A673 (cell line): ENCODE measurements at regions not wholly inside any gene's neighbourhood (a gene's known extent, or its start where the extent isn't known, plus 50 kb on each side); places are given as distances from the start of the nearest gene placed in this dataset.

Source experiments
- CTCF ChIP-seq: fragments of 300-800, 200-600 bp; sonication (generic); conservative IDR thresholded peaks from 2 replicates; pipeline ENCODE4 v1.5.1; 2017; ENCODE audit warnings: low read depth, mild to moderate bottlenecking, antibody characterized with exemption, low read length, moderate library complexity, mixed read lengths
- EZH2 ChIP-seq: fragments of 200-600 bp; sonication (generic); IDR thresholded peaks from 2 replicates; pipeline ENCODE4 v1.6.1; 2017; ENCODE audit warnings: borderline replicate concordance, low read depth, mild to moderate bottlenecking, mixed read lengths, antibody characterized with exemption, low read length; ENCODE audit not compliant: poor library complexity, severe bottlenecking

DNA sequence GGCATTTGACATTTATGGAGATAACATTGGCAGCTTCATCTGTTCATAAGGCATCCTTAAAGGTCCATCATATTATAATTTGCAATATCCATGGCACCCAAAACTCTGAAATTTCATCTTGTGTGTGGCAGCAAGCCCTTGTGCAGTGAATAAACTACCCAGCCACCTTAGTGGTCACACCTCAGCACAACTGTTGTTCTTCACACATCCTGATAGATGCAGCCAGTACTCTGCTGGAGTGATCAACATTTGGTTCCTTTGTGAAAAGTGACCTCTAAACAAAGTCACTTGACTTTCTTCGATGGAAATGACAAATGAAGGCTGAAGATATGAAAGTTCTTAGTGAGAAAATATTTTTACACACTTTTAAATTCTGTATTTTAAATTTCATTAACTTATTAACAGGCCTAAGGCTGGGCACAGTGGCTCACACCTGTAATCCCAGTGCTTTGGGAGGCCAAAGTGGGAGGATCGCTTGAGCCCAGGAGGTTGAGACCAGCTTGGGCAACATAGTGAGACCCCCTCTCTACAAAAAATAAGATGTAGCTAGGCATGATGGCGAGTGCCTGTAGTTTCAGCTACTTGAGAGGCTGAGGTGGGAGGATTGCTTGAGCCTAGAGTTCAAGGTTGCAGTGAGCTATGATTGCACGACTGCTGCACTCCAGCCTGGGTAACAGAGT, 161.4 kb downstream of the SPRY1 start:
- TF ChIP-seq CTCF (no peak), EZH2 (no peak)
